K562 (cell line): ENCODE measurements at regions not wholly inside any gene's neighbourhood (a gene's known extent, or its start where the extent isn't known, plus 50 kb on each side); places are given as distances from the start of the nearest gene placed in this dataset.

Experiments
- ATAC-seq: fragments of 200-7000 bp; cut with Tn5 transposase; 3 replicates; pipeline ENCODE4 v1.9.1; 2020; ENCODE audit warnings: moderate library complexity
- BruUV-seq: library from RNA; stranded (reverse); fragments of 400-500 nt; replicated peaks from 2 replicates; lab custom pipeline; 2021; lab: Mats Ljungman, UMichigan
- CTCF ChIA-PET: fragments of 300-600 bp; formaldehyde crosslinking; extraction: SDS; loops from one replicate; lab custom pipeline; 2021; ENCODE audit warnings: low intra/inter-chr PET ratio; lab: Yijun Ruan, JAX
- POLR2A ChIA-PET: fragments of 300-600, 350-650 bp; sonication (Branson Sonifier 250); formaldehyde crosslinking; extraction: SDS; loops from one replicate; lab custom pipeline; 2021; ENCODE audit warnings: antibody characterized with exemption, inconsistent platforms; lab: Yijun Ruan, JAX
- DNase-seq, 4 experiments: peaks; one replicate each; pipeline versions ENCODE4 v3.0.0 to v3.0.0-alpha.2; 2011 to 2018; ENCODE audit warnings: low spot score in 3 of 4, mixed read lengths in 3 of 4; ENCODE audit errors: extremely low read depth in 1 of 4
- FAIRE-seq: peaks from 2 replicates; lab custom pipeline; 2011; peaks lifted over from hg19 to GRCh38; lab: Jason Lieb, UNC
- H2AFZ ChIP-seq: 2 replicates; pipeline ENCODE4 v1.6.0; 2011; ENCODE audit warnings: low read depth, low read length, control low read depth, inconsistent platforms
- H3K27ac ChIP-seq: fragments of 200-600 bp; 3 replicates; pipeline ENCODE4 v1.8.0; 2011; ENCODE audit warnings: low read depth, mild to moderate bottlenecking, control low read depth, inconsistent platforms, low read length, moderate library complexity, mixed read lengths; ENCODE audit errors: extremely low read depth
- H3K27me3 ChIP-seq, 2 experiments: fragments of 300-600 bp in 1 of 2; 2 replicates in 1 of 2; 3 replicates in 1 of 2; pipeline versions ENCODE4 v1.6.0 to v1.8.0; 2011; ENCODE audit warnings: inconsistent platforms in 2 of 2, low read length in 2 of 2, mild to moderate bottlenecking in 1 of 2, mixed read lengths in 1 of 2, moderate library complexity in 1 of 2; ENCODE audit not compliant: control insufficient read depth in 2 of 2, insufficient read depth in 2 of 2
- H3K36me3 ChIP-seq: fragments of 300-600 bp; 3 replicates; pipeline ENCODE4 v1.8.0; 2011; ENCODE audit warnings: mild to moderate bottlenecking, low read length, inconsistent platforms; ENCODE audit not compliant: control insufficient read depth, insufficient read depth
- H3K4me1 ChIP-seq, 2 experiments: fragments of 200-600 bp in 1 of 2; replicated peaks in 1 of 2; 2 replicates in 1 of 2; 3 replicates in 1 of 2; pipeline versions ENCODE4 v1.5.1 to v1.8.0; 2011; ENCODE audit warnings: inconsistent platforms in 2 of 2, low read length in 2 of 2, mild to moderate bottlenecking in 1 of 2, mixed read lengths in 1 of 2, moderate library complexity in 1 of 2; ENCODE audit not compliant: control insufficient read depth in 2 of 2, insufficient read depth in 2 of 2
- H3K4me2 ChIP-seq: 2 replicates; pipeline ENCODE4 v1.6.1; 2011; ENCODE audit warnings: low read length, control low read depth, inconsistent platforms, mixed read lengths; ENCODE audit not compliant: insufficient read depth
- H3K4me3 ChIP-seq: fragments of 200-600 bp; sonication (generic), shearing (Covaris generic); 2 replicates; pipeline ENCODE4 v1.5.1; 2016; ENCODE audit warnings: control low read depth, inconsistent platforms
- H3K79me2 ChIP-seq: fragments of 200-600 bp; 3 replicates; pipeline ENCODE4 v1.8.0; 2011; ENCODE audit warnings: low read length, inconsistent platforms; ENCODE audit not compliant: control insufficient read depth, insufficient read depth
- H3K9ac ChIP-seq, 2 experiments: 2 replicates each; pipeline versions ENCODE4 v1.6.0 to v1.6.1; 2011; ENCODE audit warnings: low read depth in 2 of 2, low read length in 2 of 2, control low read depth in 1 of 2, inconsistent platforms in 1 of 2, mild to moderate bottlenecking in 1 of 2, mixed read lengths in 1 of 2; ENCODE audit not compliant: insufficient read depth in 1 of 2
- H3K9me1 ChIP-seq: one replicate; pipeline ENCODE4 v1.6.0; 2011; ENCODE audit warnings: inconsistent platforms, mild to moderate bottlenecking, low read length, moderate library complexity; ENCODE audit not compliant: control insufficient read depth, insufficient read depth
- H3K9me3 ChIP-seq: replicated peaks from 2 replicates; pipeline ENCODE4 v1.5.1; 2011; ENCODE audit warnings: low read depth, low read length, inconsistent platforms; ENCODE audit not compliant: control insufficient read depth, insufficient read depth
- H4K20me1 ChIP-seq: replicated peaks from 2 replicates; pipeline ENCODE4 v1.6.1; 2011; ENCODE audit warnings: low read length, inconsistent platforms, mixed read lengths; ENCODE audit not compliant: control insufficient read depth, insufficient read depth
- CREB3 ChIP-seq: fragments of 450-650 bp; conservative IDR thresholded peaks from 2 replicates; pipeline ENCODE4 v1.6.1; 2016; ENCODE audit warnings: missing genetic modification characterization, low read depth, mild to moderate bottlenecking, missing compliant biosample characterization, moderate library complexity
- GATA2 ChIP-seq: sonication (generic); formaldehyde crosslinking; IDR thresholded peaks from 2 replicates; pipeline ENCODE4 v1.4.0; 2020; ENCODE audit warnings: mild to moderate bottlenecking, missing genetic modification reagents
- NR0B1 ChIP-seq: fragments of 450-650 bp; IDR thresholded peaks from one replicate; pipeline ENCODE4 v1.6.1; 2018; ENCODE audit warnings: mild to moderate bottlenecking, moderate library complexity; ENCODE audit not compliant: partially characterized antibody
- NUFIP1 ChIP-seq: fragments of 450-650 bp; IDR thresholded peaks from 2 replicates; pipeline ENCODE4 v1.6.1; 2018; ENCODE audit not compliant: partially characterized antibody
- RUNX1 ChIP-seq: sonication (generic); IDR thresholded peaks from 2 replicates; pipeline ENCODE4 v1.6.1; 2016; ENCODE audit warnings: antibody characterized with exemption, low read depth
- YBX1 ChIP-seq: fragments of 450-650 bp; IDR thresholded peaks from 2 replicates; pipeline ENCODE4 v1.7.1; 2016; ENCODE audit warnings: mild to moderate bottlenecking
- in situ Hi-C: fragments of 300-500 bp; cut with MboI; formaldehyde crosslinking; loops from 4 replicates; pipeline ENCODE4 v1.15.0; 2018; ENCODE audit warnings: inconsistent platforms, mixed read lengths
- intact Hi-C: fragments of 100-400 bp; cut with micrococcal nuclease; formaldehyde crosslinking; loops from 2 replicates; pipeline ENCODE4 v1.14.2; 2022

GRCh38 chr5:25764733-25765132, 1120.0 kb upstream of the CDH10 start:
- in situ Hi-C loops: no loop called here
- Histone ChIP-seq H3K79me2 (no peaks in the 10 kb centered on the region), H3K36me3 (no peaks in the 10 kb centered on the region), H3K9me3 (no peaks in the 10 kb centered on the region; the same call in 1 of the 2 replicates), H3K9ac (no peak overlapping the region), H3K9me1 (no peaks in the 10 kb centered on the region), H3K4me1 (no peaks in the 10 kb centered on the region), H3K4me2 (no peak overlapping the region), H3K27me3 (no peaks in the 10 kb centered on the region), H2AFZ (no peak overlapping the region), H4K20me1 (no peaks in the 10 kb centered on the region), H3K4me3 (no peak overlapping the region), H3K27ac (no peak overlapping the region)
- no TSS peak for BruUV-seq
- DNase-seq (no peak), FAIRE-seq (no peak), ATAC-seq (no peak)
- intact Hi-C loops: no loop called here
- no peak for TF ChIP-seq RUNX1
- no peak for TF ChIP-seq YBX1
- no peak for TF ChIP-seq NUFIP1
- TF ChIP-seq CREB3 (tag): no peak
- no peak for TF ChIP-seq GATA2
- TF ChIP-seq NR0B1: no peak
- POLR2A ChIA-PET: no interaction called here
- CTCF ChIA-PET: no interaction called here
